ENCODE measurements at regions not wholly inside any gene's neighbourhood (a gene's known extent, or its start where the extent isn't known, plus 50 kb on each side); places are given as distances from the start of the nearest gene placed in this dataset.

DNA sequence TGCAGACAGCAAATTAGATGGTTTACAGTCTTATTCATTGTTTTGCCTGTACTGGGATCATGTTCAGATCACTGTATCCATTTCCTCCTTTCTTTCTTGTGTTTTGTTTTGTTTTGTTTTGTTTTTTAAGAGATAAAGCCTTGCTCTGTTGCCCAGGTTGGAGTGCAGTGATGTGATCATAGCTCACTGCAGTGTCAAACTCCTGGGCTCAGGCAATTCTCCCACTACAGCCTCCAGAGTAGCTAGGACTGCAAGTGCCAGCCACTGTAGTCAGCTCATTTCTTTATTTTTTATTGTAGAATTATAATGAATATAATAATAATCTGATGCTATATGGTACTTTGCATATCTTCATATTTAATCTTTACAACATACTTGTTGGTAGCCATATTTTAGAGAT lies 403.7 kb upstream of the B3GALT2 start:
- TF ChIP-seq, protein P1, sequence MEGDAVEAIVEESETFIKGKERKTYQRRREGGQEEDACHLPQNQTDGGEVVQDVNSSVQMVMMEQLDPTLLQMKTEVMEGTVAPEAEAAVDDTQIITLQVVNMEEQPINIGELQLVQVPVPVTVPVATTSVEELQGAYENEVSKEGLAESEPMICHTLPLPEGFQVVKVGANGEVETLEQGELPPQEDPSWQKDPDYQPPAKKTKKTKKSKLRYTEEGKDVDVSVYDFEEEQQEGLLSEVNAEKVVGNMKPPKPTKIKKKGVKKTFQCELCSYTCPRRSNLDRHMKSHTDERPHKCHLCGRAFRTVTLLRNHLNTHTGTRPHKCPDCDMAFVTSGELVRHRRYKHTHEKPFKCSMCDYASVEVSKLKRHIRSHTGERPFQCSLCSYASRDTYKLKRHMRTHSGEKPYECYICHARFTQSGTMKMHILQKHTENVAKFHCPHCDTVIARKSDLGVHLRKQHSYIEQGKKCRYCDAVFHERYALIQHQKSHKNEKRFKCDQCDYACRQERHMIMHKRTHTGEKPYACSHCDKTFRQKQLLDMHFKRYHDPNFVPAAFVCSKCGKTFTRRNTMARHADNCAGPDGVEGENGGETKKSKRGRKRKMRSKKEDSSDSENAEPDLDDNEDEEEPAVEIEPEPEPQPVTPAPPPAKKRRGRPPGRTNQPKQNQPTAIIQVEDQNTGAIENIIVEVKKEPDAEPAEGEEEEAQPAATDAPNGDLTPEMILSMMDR (IDR thresholded peaks at IDR 0.05): no peak
- TF ChIP-seq POLR2A (IDR thresholded peaks at IDR 0.05) (no peak), POLR2AphosphoS5 (IDR thresholded peaks at IDR 0.05) (no peak), EP300 (IDR thresholded peaks at IDR 0.05) (no peak)
